ENCODE measurements at regions not wholly inside any gene's neighbourhood (a gene's known extent, or its start where the extent isn't known, plus 50 kb on each side); places are given as distances from the start of the nearest gene placed in this dataset.

DNA sequence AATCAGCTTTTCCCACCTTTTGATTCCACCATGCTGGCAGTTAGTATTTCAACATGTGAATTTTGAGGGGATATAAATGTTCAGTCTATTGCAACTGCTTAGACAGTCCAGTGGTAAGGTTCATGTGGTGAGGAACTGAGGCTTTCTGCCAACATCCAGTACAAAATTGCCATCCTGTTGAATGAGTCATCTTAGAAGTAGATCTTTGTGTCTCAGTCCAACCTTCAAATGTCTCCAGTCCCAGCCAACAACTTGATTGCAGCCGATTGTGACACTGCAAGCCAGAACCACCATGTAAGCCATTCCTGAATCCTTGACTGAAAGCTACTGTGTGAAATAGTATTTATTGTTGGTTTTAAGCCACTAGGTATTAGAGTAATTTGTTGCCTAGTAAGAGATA lies 331.5 kb upstream of the GRIN3A start:
- H3K4me2 ChIP-seq (ENCODE audit: low read depth, low read length) = no peak overlapping the region
- H3K27me3 ChIP-seq (replicated peaks; ENCODE audit: insufficient read depth, low read length) = no peaks in the 10 kb centered on the region
- no peak for TF ChIP-seq EZH2phosphoT487 (IDR thresholded peaks at IDR 0.05; ENCODE audit: low read length)
- TF ChIP-seq CTCF (IDR thresholded peaks at IDR 0.05; ENCODE audit: low read length) = no peak
- no peak for TF ChIP-seq EZH2 (optimal IDR thresholded peaks at IDR 0.05; ENCODE audit: low read depth, low read length)
- H3K9ac ChIP-seq (ENCODE audit: low read length) = no peak overlapping the region
- H3K79me2 ChIP-seq (ENCODE audit: low read length) = no peaks in the 10 kb centered on the region
- no peaks in the 10 kb centered on the region for H3K9me2 ChIP-seq (replicated peaks; ENCODE audit: insufficient read depth, low read length)
- no peaks in the 10 kb centered on the region for H3K36me3 ChIP-seq (replicated peaks; ENCODE audit: insufficient read depth, low read length)
- H4K20me1 ChIP-seq (ENCODE audit: insufficient read depth, low read length) = no peaks in the 10 kb centered on the region
- H3K4me1 ChIP-seq (ENCODE audit: low read length) = no peaks in the 10 kb centered on the region
- H3F3A ChIP-seq (ENCODE audit: insufficient read depth, low read length) = no peaks in the 10 kb centered on the region
- no peak for DNase-seq
- H3K4me3 ChIP-seq (ENCODE audit: low read length) = no peak overlapping the region
- no peak overlapping the region for H2AFZ ChIP-seq (ENCODE audit: low read length)
- H3K27ac ChIP-seq (ENCODE audit: low read length) = no peak overlapping the region
- no peaks in the 10 kb centered on the region for H3K9me3 ChIP-seq (replicated peaks; ENCODE audit: insufficient read depth, low read length)

DNA sequence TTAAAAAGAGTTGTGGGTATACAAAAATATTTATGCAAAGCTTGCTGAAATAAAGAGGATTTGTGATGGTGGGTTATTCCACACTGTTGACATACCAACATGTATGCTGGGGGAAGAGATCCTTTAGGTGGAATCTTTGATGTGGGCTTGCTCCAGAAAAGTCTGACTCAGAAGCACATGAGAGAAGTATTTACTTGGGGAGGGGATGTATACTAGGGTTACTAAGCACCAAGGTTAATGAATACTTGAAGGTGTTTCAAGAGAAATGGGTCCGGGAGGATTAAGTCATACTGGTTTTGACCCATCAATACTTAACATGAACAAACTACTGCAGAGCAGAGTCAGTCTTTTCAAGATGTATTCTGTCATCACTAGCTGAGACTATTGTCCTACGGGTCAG lies 316.4 kb upstream of the GRIN3A start:
- Histone ChIP-seq H3K9me3 (replicated peaks; ENCODE audit: insufficient read depth, low read length) (no peaks in the 10 kb centered on the region), H4K20me1 (ENCODE audit: insufficient read depth, low read length) (no peaks in the 10 kb centered on the region), H3K79me2 (ENCODE audit: low read length) (no peaks in the 10 kb centered on the region), H3F3A (ENCODE audit: insufficient read depth, low read length) (no peaks in the 10 kb centered on the region), H3K9me2 (replicated peaks; ENCODE audit: insufficient read depth, low read length) (no peaks in the 10 kb centered on the region), H2AFZ (ENCODE audit: low read length) (no peak overlapping the region), H3K4me3 (ENCODE audit: low read length) (no peak overlapping the region), H3K4me2 (ENCODE audit: low read depth, low read length) (no peak overlapping the region), H3K36me3 (replicated peaks; ENCODE audit: insufficient read depth, low read length) (no peaks in the 10 kb centered on the region), H3K4me1 (ENCODE audit: low read length) (no peaks in the 10 kb centered on the region), H3K9ac (ENCODE audit: low read length) (no peak overlapping the region), H3K27ac (ENCODE audit: low read length) (no peak overlapping the region), H3K27me3 (replicated peaks; ENCODE audit: insufficient read depth, low read length) (no peaks in the 10 kb centered on the region)
- TF ChIP-seq EZH2 (optimal IDR thresholded peaks at IDR 0.05; ENCODE audit: low read depth, low read length) (no peak), CTCF (IDR thresholded peaks at IDR 0.05; ENCODE audit: low read length) (no peak), EZH2phosphoT487 (IDR thresholded peaks at IDR 0.05; ENCODE audit: low read length) (no peak)
- DNase-seq = no peak

- Histone ChIP-seq H3K4me2 (ENCODE audit: low read depth, low read length) (no peak overlapping the region), H3K27ac (ENCODE audit: low read length) (no peak overlapping the region), H3K79me2 (ENCODE audit: low read length) (no peaks in the 10 kb centered on the region), H3K4me3 (ENCODE audit: low read length) (no peak overlapping the region), H3K9ac (ENCODE audit: low read length) (no peak overlapping the region), H3K9me2 (replicated peaks; ENCODE audit: insufficient read depth, low read length) (no peaks in the 10 kb centered on the region), H3K27me3 (replicated peaks; ENCODE audit: insufficient read depth, low read length) (no peaks in the 10 kb centered on the region), H4K20me1 (ENCODE audit: insufficient read depth, low read length) (no peaks in the 10 kb centered on the region), H3K4me1 (ENCODE audit: low read length) (no peaks in the 10 kb centered on the region), H3F3A (ENCODE audit: insufficient read depth, low read length) (no peaks in the 10 kb centered on the region), H3K9me3 (replicated peaks; ENCODE audit: insufficient read depth, low read length) (no peaks in the 10 kb centered on the region), H3K36me3 (replicated peaks; ENCODE audit: insufficient read depth, low read length) (no peaks in the 10 kb centered on the region), H2AFZ (ENCODE audit: low read length) (no peak overlapping the region)
- no peak for DNase-seq
- TF ChIP-seq EZH2phosphoT487 (IDR thresholded peaks at IDR 0.05; ENCODE audit: low read length) (no peak), EZH2 (optimal IDR thresholded peaks at IDR 0.05; ENCODE audit: low read depth, low read length) (no peak), CTCF (IDR thresholded peaks at IDR 0.05; ENCODE audit: low read length) (no peak)
Measured at GRCh38 chr9:102049586-102050246, 311.3 kb upstream of the GRIN3A start.
